HFF-Myc (cell line): ENCODE measurements at regions not wholly inside any gene's neighbourhood (a gene's known extent, or its start where the extent isn't known, plus 50 kb on each side); places are given as distances from the start of the nearest gene placed in this dataset.

Experiments used
- DNase-seq: peaks from one replicate; pipeline ENCODE4 v3.0.0-alpha.2; 2011; ENCODE audit warnings: low read depth; ENCODE audit errors: extremely low read depth
- H3K4me3 ChIP-seq: replicated peaks from 2 replicates; pipeline ENCODE4 v1.5.1; 2011; ENCODE audit warnings: low read depth, mild to moderate bottlenecking, control low read depth, low read length
- TF ChIP-seq, protein P1 (sequence below): IDR thresholded peaks from 2 replicates; pipeline ENCODE4 v1.5.1; 2012; ENCODE audit warnings: mild to moderate bottlenecking, low read depth, low read length, control low read depth; ENCODE audit errors: missing control alignments

DNA sequence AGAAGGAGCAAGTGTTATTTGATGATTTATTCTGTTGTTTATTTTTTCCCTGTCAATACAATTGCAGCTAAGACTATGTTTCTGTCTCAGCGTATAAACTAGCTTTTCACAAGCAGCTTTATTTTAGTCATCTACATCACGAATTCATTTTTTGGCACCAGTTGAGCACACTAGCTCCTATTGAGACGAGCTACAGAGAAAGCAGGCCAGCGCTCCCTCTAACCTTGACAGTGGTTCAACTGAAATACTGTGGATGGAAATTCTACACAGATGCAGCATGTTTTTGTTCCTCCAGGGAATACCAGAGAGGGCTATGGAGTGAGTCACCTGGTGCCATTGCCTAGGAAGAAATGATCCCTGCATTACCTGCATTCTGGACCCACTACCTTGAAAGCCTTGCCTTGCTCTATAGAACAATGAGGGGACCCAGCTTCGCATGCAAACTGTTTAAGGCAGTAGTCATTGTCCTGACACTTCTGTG, 108.2 kb upstream of the ARHGAP42 start:
- H3K4me3 ChIP-seq = no peak overlapping the region
- TF ChIP-seq, protein P1, sequence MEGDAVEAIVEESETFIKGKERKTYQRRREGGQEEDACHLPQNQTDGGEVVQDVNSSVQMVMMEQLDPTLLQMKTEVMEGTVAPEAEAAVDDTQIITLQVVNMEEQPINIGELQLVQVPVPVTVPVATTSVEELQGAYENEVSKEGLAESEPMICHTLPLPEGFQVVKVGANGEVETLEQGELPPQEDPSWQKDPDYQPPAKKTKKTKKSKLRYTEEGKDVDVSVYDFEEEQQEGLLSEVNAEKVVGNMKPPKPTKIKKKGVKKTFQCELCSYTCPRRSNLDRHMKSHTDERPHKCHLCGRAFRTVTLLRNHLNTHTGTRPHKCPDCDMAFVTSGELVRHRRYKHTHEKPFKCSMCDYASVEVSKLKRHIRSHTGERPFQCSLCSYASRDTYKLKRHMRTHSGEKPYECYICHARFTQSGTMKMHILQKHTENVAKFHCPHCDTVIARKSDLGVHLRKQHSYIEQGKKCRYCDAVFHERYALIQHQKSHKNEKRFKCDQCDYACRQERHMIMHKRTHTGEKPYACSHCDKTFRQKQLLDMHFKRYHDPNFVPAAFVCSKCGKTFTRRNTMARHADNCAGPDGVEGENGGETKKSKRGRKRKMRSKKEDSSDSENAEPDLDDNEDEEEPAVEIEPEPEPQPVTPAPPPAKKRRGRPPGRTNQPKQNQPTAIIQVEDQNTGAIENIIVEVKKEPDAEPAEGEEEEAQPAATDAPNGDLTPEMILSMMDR = no peak
- DNase-seq = no peak

DNA sequence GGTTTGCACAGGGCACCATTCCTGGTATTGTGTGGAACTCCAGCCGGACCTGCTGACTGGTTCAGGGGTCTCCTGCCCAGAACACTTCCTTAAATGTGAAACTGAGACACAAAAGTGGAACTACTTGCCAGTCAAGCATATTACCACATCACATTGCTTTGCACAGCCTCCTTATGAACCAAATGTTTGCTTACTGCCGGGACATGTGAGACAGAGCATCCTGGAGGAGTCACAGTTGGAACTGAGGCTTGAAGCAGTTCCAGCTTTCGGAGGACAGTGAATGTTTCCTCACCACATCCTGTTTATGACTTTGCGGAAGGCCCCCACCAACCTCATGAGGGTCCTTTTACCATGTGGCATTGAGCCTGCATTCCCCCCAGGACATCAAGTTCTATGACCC, 105.8 kb upstream of the ARHGAP42 start:
- H3K4me3 ChIP-seq = no peak overlapping the region
- TF ChIP-seq, protein P1 = no peak
- no peak for DNase-seq

DNA sequence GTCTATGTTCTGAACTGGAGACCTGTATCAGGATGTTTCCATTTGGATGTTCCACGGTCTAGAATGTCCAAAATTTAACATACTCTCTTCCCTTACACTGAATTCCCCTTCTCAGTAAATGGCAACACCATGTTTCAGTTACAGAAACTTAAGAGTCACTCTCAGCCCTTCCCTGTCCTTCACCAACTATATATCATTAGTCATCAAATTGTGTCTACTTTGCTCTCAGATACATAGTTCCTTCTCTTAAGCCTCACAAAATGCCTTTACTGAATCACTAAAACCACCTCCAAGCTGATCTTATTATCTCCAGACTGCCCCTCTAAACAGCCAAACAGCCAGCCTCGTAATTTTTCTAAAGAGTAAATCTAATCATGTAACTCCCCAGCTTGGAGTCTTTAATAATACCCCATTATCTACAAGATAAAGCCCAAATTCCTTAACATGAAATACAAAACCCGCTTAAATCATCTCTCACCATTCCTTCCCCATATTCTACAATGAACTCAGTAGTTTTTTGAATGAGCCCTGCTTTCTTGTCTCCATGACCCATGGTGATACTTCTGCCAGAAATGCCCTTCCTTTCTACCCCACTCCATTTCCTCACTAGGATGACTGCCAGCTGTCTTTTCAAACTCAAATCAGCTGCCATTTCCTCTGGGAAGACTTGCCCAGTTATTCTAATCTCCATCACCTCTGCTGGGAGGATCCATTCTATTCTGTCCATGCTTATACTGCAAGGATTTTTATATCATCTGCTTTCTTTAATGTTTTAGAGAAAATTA, 102.7 kb upstream of the ARHGAP42 start:
- H3K4me3 ChIP-seq = no peak overlapping the region
- no peak for DNase-seq
- TF ChIP-seq, protein P1 = no peak

DNA sequence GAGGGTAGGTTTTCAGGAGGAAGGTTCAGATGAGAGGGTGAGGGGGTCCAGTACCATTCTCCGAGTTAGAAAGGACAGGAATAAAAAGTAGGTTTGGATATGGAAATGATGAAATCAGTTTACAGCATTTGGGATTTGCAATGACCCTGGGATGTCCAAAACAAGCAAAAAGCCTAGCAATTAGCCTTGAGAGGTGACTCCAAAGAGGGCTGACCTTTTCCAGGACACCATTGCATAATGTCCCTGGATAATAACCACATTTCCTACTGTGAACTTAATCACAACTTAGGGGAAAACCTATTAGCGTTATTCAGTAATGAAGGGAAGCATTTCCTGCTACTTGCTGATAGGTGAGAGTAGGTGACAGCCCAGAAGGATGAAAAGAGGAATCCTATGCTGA, 101.4 kb upstream of the ARHGAP42 start:
- H3K4me3 ChIP-seq = no peak overlapping the region
- TF ChIP-seq, protein P1 = no peak
- DNase-seq = no peak

DNA sequence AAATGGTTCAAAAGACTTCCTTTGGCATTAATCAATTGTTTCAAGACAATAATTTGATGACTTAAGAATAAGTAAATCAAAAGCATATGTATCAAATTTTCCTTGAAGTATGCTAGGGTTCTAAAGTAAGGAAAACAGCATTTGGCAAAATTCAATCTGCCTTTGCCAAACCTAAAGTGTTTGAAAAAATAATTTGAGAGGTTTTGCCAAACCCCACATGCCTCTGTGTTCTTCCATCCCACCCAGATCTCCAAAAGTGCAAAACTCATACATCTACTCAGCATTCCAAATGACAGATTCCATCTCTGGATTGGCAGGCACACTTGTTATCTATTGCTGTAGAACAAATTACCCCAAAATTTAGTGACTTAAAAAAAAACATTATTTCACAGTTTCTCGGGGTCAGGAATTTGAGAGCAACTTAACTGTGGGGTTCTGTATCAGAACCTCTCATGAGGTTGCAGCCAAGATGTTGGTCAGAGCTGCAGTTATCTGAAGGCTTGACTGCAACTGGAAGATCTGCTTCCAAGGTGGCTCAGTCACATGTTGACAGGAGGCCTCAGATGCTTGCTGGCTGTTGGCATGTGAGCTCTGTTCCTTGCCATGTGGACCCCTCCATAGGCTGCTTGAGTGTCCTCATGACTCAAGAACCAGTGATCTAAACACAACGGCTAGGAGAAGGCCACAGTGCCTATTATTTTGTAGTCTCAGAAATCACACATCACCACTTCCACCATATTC, 100.6 kb upstream of the ARHGAP42 start:
- TF ChIP-seq, protein P1 = no peak
- H3K4me3 ChIP-seq = no peak overlapping the region
- DNase-seq = no peak

DNA sequence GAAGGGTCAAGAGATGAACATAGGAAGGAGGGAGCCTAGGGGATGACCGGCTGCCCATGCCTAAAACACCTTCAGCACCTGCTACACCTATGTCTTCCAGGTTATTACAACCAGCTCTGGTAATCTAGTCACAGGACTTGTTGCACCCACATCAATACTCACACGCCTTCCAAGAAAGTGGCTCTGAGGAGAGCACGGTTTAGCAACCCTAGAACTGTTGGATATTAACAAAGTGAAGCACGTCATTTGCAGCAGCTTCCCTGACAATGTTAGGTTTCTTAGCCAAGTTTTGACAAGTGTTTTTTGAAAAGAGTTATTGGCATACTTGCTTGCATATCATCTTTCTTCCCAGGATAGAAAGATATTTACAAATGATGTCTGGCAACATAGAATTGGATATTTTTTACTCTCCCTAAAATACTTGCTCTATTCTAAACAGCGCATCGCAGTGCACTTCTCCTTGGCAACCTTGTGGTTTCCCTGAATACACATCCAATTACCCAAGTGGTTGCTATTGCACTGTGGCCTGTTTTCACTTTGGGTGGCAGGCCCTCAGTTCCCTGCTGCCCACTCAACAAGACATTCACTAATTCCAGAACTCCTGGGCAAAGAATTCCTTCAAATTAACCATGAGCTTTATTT, 94.3 kb upstream of the ARHGAP42 start:
- DNase-seq = no peak
- H3K4me3 ChIP-seq = no peak overlapping the region
- TF ChIP-seq, protein P1 = no peak
